ENCODE measurements at regions not wholly inside any gene's neighbourhood (a gene's known extent, or its start where the extent isn't known, plus 50 kb on each side); places are given as distances from the start of the nearest gene placed in this dataset.

GRCh38 chr22:27629908-27630673, 171.5 kb downstream of the MN1 start:
- Histone ChIP-seq H3K4me2 (ENCODE audit: control insufficient read depth, extremely low read depth, insufficient read depth, low read depth, low read length) (no peak overlapping the region), H3K27ac (ENCODE audit: control insufficient read depth, insufficient read depth, low read length) (no peak overlapping the region), H3K27me3 (ENCODE audit: control insufficient read depth, extremely low read depth, insufficient read depth, low read length) (no peaks in the 10 kb centered on the region), H3K79me2 (ENCODE audit: control insufficient read depth, insufficient read depth, low read length) (no peaks in the 10 kb centered on the region), H3K9me3 (ENCODE audit: control insufficient read depth, low read depth, low read length) (no peaks in the 10 kb centered on the region), H3K4me3 (ENCODE audit: control insufficient read depth in 2 of 3, extremely low read depth in 1 of 3, insufficient read depth in 2 of 3, low read depth in 1 of 3, low read length in 3 of 3) (no peak overlapping the region), H3K9ac (ENCODE audit: control insufficient read depth, extremely low read depth, insufficient read depth, low read length) (no peak overlapping the region), H3K4me1 (ENCODE audit: control insufficient read depth, extremely low read depth, insufficient read depth, low read length) (peaks cover 10% of the 10 kb centered on the region), H4K20me1 (ENCODE audit: control insufficient read depth, extremely low read depth, insufficient read depth, low read length) (no peaks in the 10 kb centered on the region), H3K9me1 (ENCODE audit: control insufficient read depth, extremely low read depth, insufficient read depth, low read length) (no peaks in the 10 kb centered on the region), H3K36me3 (ENCODE audit: control insufficient read depth in 2 of 2, extremely low read depth in 1 of 2, insufficient read depth in 2 of 2, low read length in 2 of 2) (no peaks in the 10 kb centered on the region), H2AFZ (ENCODE audit: control insufficient read depth, low read length) (no peak overlapping the region)
- DNase-seq (ENCODE audit: low read depth, low spot score): no peak
- dilution Hi-C loops (cut with MboI; ENCODE audit: extremely low pct_ligation_motif_present, low sequenced_read_pairs): no loop called here
- TF ChIP-seq CTCF (optimal IDR thresholded peaks at IDR 0.05 in 1 of 3, IDR thresholded peaks at IDR 0.05 in 1 of 3, conservative IDR thresholded peaks at IDR 0.05 in 1 of 3; ENCODE audit: extremely low read depth in 1 of 3, insufficient read depth in 2 of 3, low read length in 3 of 3) (no peak), EZH2 (IDR thresholded peaks at IDR 0.05; ENCODE audit: low read length) (no peak)
- FAIRE-seq: no peak

- dilution Hi-C loops (cut with MboI; ENCODE audit: extremely low pct_ligation_motif_present, low sequenced_read_pairs): no loop called here
- DNase-seq (ENCODE audit: low read depth, low spot score): no peak
These were observed 170.8 kb downstream of the MN1 start for GRCh38 chr22:27630754-27631153.

More at GRCh38 chr22:27630754-27631153, 170.8 kb downstream of the MN1 start:
- Histone ChIP-seq H3K9ac (ENCODE audit: control insufficient read depth, extremely low read depth, insufficient read depth, low read length) (no peak overlapping the region), H3K9me3 (ENCODE audit: control insufficient read depth, low read depth, low read length) (no peaks in the 10 kb centered on the region), H3K4me2 (ENCODE audit: control insufficient read depth, extremely low read depth, insufficient read depth, low read depth, low read length) (no peak overlapping the region), H3K79me2 (ENCODE audit: control insufficient read depth, insufficient read depth, low read length) (no peaks in the 10 kb centered on the region), H3K36me3 (ENCODE audit: control insufficient read depth in 2 of 2, extremely low read depth in 1 of 2, insufficient read depth in 2 of 2, low read length in 2 of 2) (no peaks in the 10 kb centered on the region), H3K27ac (ENCODE audit: control insufficient read depth, insufficient read depth, low read length) (no peak overlapping the region), H3K4me1 (ENCODE audit: control insufficient read depth, extremely low read depth, insufficient read depth, low read length) (peaks cover 10% of the 10 kb centered on the region), H3K9me1 (ENCODE audit: control insufficient read depth, extremely low read depth, insufficient read depth, low read length) (no peaks in the 10 kb centered on the region), H3K4me3 (ENCODE audit: control insufficient read depth in 2 of 3, extremely low read depth in 1 of 3, insufficient read depth in 2 of 3, low read depth in 1 of 3, low read length in 3 of 3) (no peak overlapping the region), H2AFZ (ENCODE audit: control insufficient read depth, low read length) (no peak overlapping the region), H3K27me3 (ENCODE audit: control insufficient read depth, extremely low read depth, insufficient read depth, low read length) (no peaks in the 10 kb centered on the region), H4K20me1 (ENCODE audit: control insufficient read depth, extremely low read depth, insufficient read depth, low read length) (no peaks in the 10 kb centered on the region)
- TF ChIP-seq EZH2 (IDR thresholded peaks at IDR 0.05; ENCODE audit: low read length) (no peak), CTCF (optimal IDR thresholded peaks at IDR 0.05 in 1 of 3, IDR thresholded peaks at IDR 0.05 in 1 of 3, conservative IDR thresholded peaks at IDR 0.05 in 1 of 3; ENCODE audit: extremely low read depth in 1 of 3, insufficient read depth in 2 of 3, low read length in 3 of 3) (no peak)
- no peak for FAIRE-seq

Data from keratinocyte (primary cell).